Gastroesophageal sphincter (tissue), 4 donors: ENCODE measurements at regions not wholly inside any gene's neighbourhood (a gene's known extent, or its start where the extent isn't known, plus 50 kb on each side); places are given as distances from the start of the nearest gene placed in this dataset.

ENCODE experiments used
- ATAC-seq: fragments of 150-250 bp; one replicate; pipeline ENCODE4 v1.9.1; 2016; ENCODE audit warnings: mild to moderate bottlenecking, moderate library complexity
- H3K27ac ChIP-seq, 4 donors: fragments of 200-600 bp; sonication (generic) in 3 of 4; 1 replicate in 3 of 4; 2 replicates in 1 of 4; pipeline ENCODE4 v1.5.1; 2016 to 2019
- H3K27me3 ChIP-seq: fragments of 200-600 bp; sonication (generic); one replicate; pipeline ENCODE4 v1.5.1; 2019
- H3K36me3 ChIP-seq, 2 donors: fragments of 200-600 bp; sonication (generic); one replicate each; pipeline ENCODE4 v1.5.1; 2019; ENCODE audit warnings: control low read depth in 1 of 2
- H3K4me1 ChIP-seq, 3 donors: fragments of 200-600 bp; sonication (generic); 1 replicate in 2 of 3; 2 replicates in 1 of 3; pipeline ENCODE4 v1.5.1; 2016 to 2019; ENCODE audit warnings: control low read depth in 2 of 3
- H3K4me3 ChIP-seq, 2 donors: fragments of 200-600 bp; sonication (generic); one replicate each; pipeline ENCODE4 v1.5.1; 2019; ENCODE audit warnings: mild to moderate bottlenecking in 1 of 2, moderate library complexity in 1 of 2
- H3K9me3 ChIP-seq, 3 donors: fragments of 200-600 bp; sonication (generic); one replicate each; pipeline ENCODE4 v1.5.1; 2017 to 2019; ENCODE audit warnings: control low read depth in 2 of 3
- CTCF ChIP-seq, 4 experiments: fragments of 200-600 bp in 2 of 4; fragments of 450-650 bp in 2 of 4; sonication (generic) in 1 of 4; IDR thresholded peaks; one replicate each; pipeline ENCODE4 v1.5.1; 2017 to 2019; ENCODE audit warnings: antibody characterized with exemption in 4 of 4, mild to moderate bottlenecking in 2 of 4, moderate library complexity in 2 of 4
- EP300 ChIP-seq: sonication (generic); formaldehyde crosslinking; IDR thresholded peaks from one replicate; pipeline ENCODE4 v1.6.1; 2017; ENCODE audit warnings: antibody characterized with exemption, mild to moderate bottlenecking
- POLR2A ChIP-seq, 2 donors: fragments of 450-650 bp; IDR thresholded peaks; one replicate each; pipeline ENCODE4 v1.6.1; 2017; ENCODE audit warnings: antibody characterized with exemption in 2 of 2, mild to moderate bottlenecking in 2 of 2, moderate library complexity in 1 of 2
- POLR2AphosphoS5 ChIP-seq: sonication (generic); formaldehyde crosslinking; IDR thresholded peaks from one replicate; pipeline ENCODE4 v1.6.1; 2017; ENCODE audit warnings: antibody characterized with exemption
- WGBS, 2 donors: methylation state at CpG; one replicate each; pipeline ENCODE4 v1.1.5; 2018; ENCODE audit warnings: low coverage in 1 of 2; 5-methylcytosine and 5-hydroxymethylcytosine counted together

DNA sequence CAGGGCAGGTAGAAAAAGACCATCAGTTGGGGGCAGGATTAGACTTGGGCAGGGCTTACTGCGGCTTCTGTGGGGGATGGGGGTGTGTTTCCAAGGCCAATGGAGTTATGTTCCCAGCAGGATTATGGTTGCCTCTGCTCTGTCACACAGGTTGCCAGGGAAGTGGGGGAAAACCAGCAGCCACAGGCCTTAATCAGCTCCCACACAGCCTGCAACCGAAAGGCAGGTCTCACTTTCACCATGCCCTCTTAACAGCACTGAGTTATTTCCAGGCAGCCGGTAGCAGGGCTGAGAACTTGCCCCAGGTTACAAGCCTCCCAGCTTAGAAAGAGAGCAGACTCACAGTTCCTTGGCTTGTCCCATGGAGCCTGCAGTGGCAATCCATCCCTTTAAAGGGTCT, 205.5 kb downstream of the FGF10 start:
- Histone ChIP-seq H3K36me3 (no peaks in the 10 kb centered on the region), H3K4me1 (no peaks in the 10 kb centered on the region), H3K27ac (no peak overlapping the region), H3K9me3 (no peaks in the 10 kb centered on the region), H3K4me3 (no peak overlapping the region), H3K27me3 (no peaks in the 10 kb centered on the region)
- 100% methylated on average over 1 of the region's 3 CpGs; no CpG with 5 or more reads in 1 of the 2 donors for WGBS, 2 donors
- ATAC-seq: no peak
- TF ChIP-seq POLR2A (IDR thresholded peaks at IDR 0.05) (no peak), EP300 (no peak), POLR2AphosphoS5 (no peak), CTCF (IDR thresholded peaks at IDR 0.05) (no peak)

- no peaks in the 10 kb centered on the region for H3K9me3 ChIP-seq
- no peak for TF ChIP-seq POLR2AphosphoS5
- no peak for TF ChIP-seq EP300
- no peak for TF ChIP-seq CTCF (IDR thresholded peaks at IDR 0.05)
- TF ChIP-seq POLR2A (IDR thresholded peaks at IDR 0.05): no peak
- no peak overlapping the region for H3K4me3 ChIP-seq
- WGBS, 2 donors: no CpG with 5 or more reads among the region's 1 CpG
- H3K27ac ChIP-seq: no peak overlapping the region
- no peaks in the 10 kb centered on the region for H3K36me3 ChIP-seq
- no peak for ATAC-seq
- H3K4me1 ChIP-seq: no peaks in the 10 kb centered on the region
- no peaks in the 10 kb centered on the region for H3K27me3 ChIP-seq
Observed at GRCh38 chr5:44183312-44183711, 205.9 kb downstream of the FGF10 start.

DNA sequence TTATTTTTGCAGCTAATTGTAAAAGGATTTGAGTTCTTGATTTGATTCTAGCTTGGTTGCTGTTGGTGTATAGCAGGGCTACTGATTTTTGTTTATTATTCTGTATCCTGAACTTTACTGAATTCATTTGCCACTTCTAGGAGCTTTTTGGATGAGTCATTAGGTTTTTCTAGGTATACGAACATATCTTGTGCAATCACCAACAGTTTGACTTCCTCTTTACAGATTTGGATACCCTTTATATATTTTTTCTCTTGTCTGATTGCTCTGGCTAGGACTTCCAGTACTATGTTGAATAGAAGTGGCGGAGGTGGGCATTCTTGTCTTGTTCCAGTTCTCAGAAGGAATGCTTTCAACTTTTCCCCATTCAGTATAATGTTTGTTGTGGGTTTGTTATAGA, 210.8 kb downstream of the FGF10 start:
- no peak overlapping the region for H3K27ac ChIP-seq
- TF ChIP-seq EP300 (no peak), POLR2AphosphoS5 (no peak), CTCF (IDR thresholded peaks at IDR 0.05) (no peak), POLR2A (IDR thresholded peaks at IDR 0.05) (no peak)
- no peaks in the 10 kb centered on the region for H3K4me1 ChIP-seq
- H3K27me3 ChIP-seq: no peaks in the 10 kb centered on the region
- 81 to 100% methylated on average over 1 to 2 of the region's 2 CpGs for WGBS, 2 donors
- no peak overlapping the region for H3K4me3 ChIP-seq
- H3K9me3 ChIP-seq: peaks cover 0 to 25% (median 0%) of the 10 kb centered on the region in 3 donors
- ATAC-seq: no peak
- H3K36me3 ChIP-seq: no peaks in the 10 kb centered on the region

DNA sequence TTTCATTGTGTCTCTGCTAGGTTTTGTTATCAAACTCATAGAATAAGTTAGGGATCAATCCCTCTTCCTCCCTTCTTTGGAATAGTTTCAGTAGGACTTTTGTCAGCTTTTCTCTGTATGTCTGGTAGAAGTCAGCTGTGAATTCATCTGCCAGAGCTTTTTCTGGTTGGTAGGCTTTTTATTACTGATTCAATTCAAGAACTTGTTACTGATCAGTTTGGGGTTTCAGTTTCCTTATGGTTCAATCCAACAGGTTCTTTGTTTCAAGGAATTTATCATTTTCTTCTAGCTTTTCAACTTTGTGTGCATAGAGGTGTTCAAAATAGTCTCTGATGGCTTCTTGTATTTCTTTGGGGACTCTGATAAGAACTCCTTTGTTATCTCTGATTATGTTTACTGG, 221.7 kb downstream of the FGF10 start:
- Histone ChIP-seq H3K9me3 (peaks cover 0 to 17% (median 0%) of the 10 kb centered on the region in 3 donors), H3K27me3 (no peaks in the 10 kb centered on the region), H3K36me3 (no peaks in the 10 kb centered on the region), H3K4me1 (no peaks in the 10 kb centered on the region), H3K27ac (no peak overlapping the region), H3K4me3 (no peak overlapping the region)
- no peak for ATAC-seq
- TF ChIP-seq CTCF (IDR thresholded peaks at IDR 0.05) (no peak), EP300 (no peak), POLR2AphosphoS5 (no peak)

DNA sequence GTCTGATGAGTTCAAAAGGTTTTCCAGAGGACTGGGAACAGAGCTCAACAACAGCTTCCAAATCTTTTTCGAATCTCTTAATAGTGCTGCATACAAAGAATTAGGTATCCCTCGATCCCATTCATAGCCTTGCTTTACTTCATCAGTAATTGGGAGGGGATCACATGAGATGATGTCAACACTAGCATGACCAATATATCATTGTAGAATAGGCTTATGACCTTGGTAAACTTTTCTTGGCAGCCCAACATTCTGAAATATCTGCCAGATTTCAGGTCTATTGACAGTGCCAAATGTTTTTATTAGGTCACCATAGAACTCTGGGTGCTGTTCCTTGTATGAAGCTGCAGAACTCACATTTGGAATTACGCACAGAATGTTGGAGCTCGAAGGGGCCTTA, 228.9 kb downstream of the FGF10 start:
- no peak for ATAC-seq
- H3K4me1 ChIP-seq: no peaks in the 10 kb centered on the region
- H3K27ac ChIP-seq: no peak overlapping the region
- no peak overlapping the region for H3K4me3 ChIP-seq
- 62 to 71% methylated on average over 4 of the region's 4 CpGs for WGBS, 2 donors
- peaks cover 0 to 22% (median 0%) of the 10 kb centered on the region in 3 donors for H3K9me3 ChIP-seq
- TF ChIP-seq EP300: no peak
- no peak for TF ChIP-seq POLR2A (IDR thresholded peaks at IDR 0.05)
- peak; percentile 20 for TF ChIP-seq POLR2AphosphoS5
- TF ChIP-seq CTCF (IDR thresholded peaks at IDR 0.05): no peak
- H3K27me3 ChIP-seq: no peaks in the 10 kb centered on the region
- H3K36me3 ChIP-seq: no peaks in the 10 kb centered on the region
